ENCODE measurements at regions not wholly inside any gene's neighbourhood (a gene's known extent, or its start where the extent isn't known, plus 50 kb on each side); places are given as distances from the start of the nearest gene placed in this dataset.

DNA sequence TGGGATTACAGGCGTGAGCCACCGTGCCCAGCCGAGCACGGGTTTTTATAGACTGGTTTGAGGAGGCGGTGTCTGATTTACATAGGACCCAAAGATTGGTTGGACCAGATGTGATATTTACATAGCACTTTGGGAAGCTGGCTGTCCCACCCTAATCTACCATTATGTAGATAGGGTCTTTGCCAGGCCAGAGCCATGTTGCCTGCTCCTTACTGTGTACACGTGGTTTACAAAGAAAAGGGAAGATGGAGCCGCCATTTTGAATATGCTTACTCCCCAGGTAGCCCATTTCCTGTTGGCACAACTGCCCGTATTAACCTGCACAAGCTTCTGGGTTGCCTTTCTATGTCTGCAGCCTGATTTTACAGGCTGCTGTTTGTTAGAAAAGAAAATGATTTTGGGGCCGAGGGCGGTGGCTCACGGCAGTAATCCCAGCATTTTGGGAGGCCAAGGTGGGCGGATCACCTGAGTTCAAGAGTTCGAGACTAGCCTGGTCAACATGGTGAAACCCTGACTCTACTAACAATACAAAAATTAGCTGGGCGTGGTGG, 89.9 kb upstream of the EEF2KMT start:
- H2AFZ ChIP-seq (ENCODE audit: low read depth, low read length), result no peak overlapping the region
- no peak for TF ChIP-seq EZH2phosphoT487 (IDR thresholded peaks at IDR 0.05; ENCODE audit: low read depth)
- TF ChIP-seq, protein P1, sequence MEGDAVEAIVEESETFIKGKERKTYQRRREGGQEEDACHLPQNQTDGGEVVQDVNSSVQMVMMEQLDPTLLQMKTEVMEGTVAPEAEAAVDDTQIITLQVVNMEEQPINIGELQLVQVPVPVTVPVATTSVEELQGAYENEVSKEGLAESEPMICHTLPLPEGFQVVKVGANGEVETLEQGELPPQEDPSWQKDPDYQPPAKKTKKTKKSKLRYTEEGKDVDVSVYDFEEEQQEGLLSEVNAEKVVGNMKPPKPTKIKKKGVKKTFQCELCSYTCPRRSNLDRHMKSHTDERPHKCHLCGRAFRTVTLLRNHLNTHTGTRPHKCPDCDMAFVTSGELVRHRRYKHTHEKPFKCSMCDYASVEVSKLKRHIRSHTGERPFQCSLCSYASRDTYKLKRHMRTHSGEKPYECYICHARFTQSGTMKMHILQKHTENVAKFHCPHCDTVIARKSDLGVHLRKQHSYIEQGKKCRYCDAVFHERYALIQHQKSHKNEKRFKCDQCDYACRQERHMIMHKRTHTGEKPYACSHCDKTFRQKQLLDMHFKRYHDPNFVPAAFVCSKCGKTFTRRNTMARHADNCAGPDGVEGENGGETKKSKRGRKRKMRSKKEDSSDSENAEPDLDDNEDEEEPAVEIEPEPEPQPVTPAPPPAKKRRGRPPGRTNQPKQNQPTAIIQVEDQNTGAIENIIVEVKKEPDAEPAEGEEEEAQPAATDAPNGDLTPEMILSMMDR (IDR thresholded peaks at IDR 0.05; ENCODE audit: low read depth, low read length), result no peak

DNA sequence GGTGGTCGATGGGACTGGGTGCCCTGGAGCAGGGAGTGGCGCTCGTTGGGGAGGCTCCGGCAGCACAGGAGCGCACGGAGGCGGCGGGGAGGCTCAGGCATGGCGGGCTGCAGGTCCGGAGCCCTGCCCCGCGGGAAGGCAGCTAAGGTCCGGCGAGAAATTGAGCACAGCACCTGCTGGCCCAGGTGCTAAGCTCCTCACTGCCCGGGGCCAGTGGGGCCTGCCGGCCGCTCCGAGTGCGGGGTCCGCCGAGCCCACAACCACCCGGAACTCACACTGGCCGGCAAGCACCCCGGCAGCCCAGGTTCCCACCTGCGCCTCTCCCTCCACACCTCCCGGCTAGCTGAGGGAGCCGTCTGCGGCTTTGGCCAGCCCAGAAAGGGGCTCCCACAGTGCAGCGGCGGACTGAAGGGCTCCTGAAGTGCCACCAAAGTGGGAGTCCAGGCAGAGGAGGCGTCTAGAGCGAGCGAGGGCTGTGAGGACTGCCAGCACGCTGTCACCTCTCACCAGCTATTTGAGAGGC, 88.8 kb upstream of the EEF2KMT start:
- TF ChIP-seq EZH2phosphoT487 (IDR thresholded peaks at IDR 0.05; ENCODE audit: low read depth), result no peak
- TF ChIP-seq, protein P1 (IDR thresholded peaks at IDR 0.05; ENCODE audit: low read depth, low read length), result no peak

More for the DNA sequence above, 89.9 kb upstream of the EEF2KMT start:
- Histone ChIP-seq H3K27ac (ENCODE audit: low read length) (no peak overlapping the region), H3K4me1 (ENCODE audit: low read length) (no peaks in the 10 kb centered on the region), H3K79me2 (ENCODE audit: low read length) (no peaks in the 10 kb centered on the region), H3K36me3 (replicated peaks; ENCODE audit: low read depth, low read length) (no peaks in the 10 kb centered on the region), H3K4me2 (ENCODE audit: low read length) (no peak overlapping the region), H3K27me3 (ENCODE audit: low read depth, low read length) (no peaks in the 10 kb centered on the region; the same call in 1 of the 2 replicates), H3K9ac (ENCODE audit: low read length) (no peak overlapping the region), H3K9me3 (ENCODE audit: insufficient read depth, low read length) (no peaks in the 10 kb centered on the region), H3K4me3 (ENCODE audit: low read length) (no peak overlapping the region), H4K20me1 (ENCODE audit: insufficient read depth, low read length) (no peaks in the 10 kb centered on the region)

DNA sequence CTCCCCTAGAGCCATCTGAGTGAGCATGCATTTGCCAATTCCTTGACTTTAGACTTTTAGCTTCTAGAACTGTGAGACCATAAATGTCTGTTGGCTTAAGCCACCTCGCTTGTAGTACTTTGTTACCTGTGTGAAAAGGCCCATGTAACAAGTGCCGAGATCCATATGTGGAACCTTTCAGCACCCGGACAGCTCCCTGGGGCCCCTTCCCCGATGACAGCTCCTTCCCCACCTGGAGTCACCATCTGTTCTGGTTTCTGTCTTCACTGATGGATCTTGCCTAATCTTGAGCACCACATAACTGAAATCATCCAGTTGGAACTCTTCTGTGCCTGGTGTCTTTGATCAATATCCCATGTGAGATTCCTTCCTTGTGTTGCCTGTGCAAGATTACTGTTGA, 78.9 kb upstream of the EEF2KMT start:
- Histone ChIP-seq H3K27ac (ENCODE audit: low read length) (no peak overlapping the region), H4K20me1 (ENCODE audit: insufficient read depth, low read length) (no peaks in the 10 kb centered on the region), H2AFZ (ENCODE audit: low read depth, low read length) (no peak overlapping the region), H3K27me3 (ENCODE audit: low read depth, low read length) (no peaks in the 10 kb centered on the region), H3K4me3 (ENCODE audit: low read length) (no peak overlapping the region), H3K4me1 (ENCODE audit: low read length) (no peaks in the 10 kb centered on the region), H3K4me2 (ENCODE audit: low read length) (no peak overlapping the region), H3K36me3 (replicated peaks; ENCODE audit: low read depth, low read length) (no peaks in the 10 kb centered on the region), H3K79me2 (ENCODE audit: low read length) (no peaks in the 10 kb centered on the region), H3K9ac (ENCODE audit: low read length) (no peak overlapping the region), H3K9me3 (ENCODE audit: insufficient read depth, low read length) (no peaks in the 10 kb centered on the region)
- TF ChIP-seq EZH2phosphoT487 (IDR thresholded peaks at IDR 0.05; ENCODE audit: low read depth), result no peak
- TF ChIP-seq, protein P1 (IDR thresholded peaks at IDR 0.05; ENCODE audit: low read depth, low read length), result no peak

More for the DNA sequence above, 88.8 kb upstream of the EEF2KMT start:
- Histone ChIP-seq H2AFZ (ENCODE audit: low read depth, low read length) (no peak overlapping the region), H3K9me3 (ENCODE audit: insufficient read depth, low read length) (no peaks in the 10 kb centered on the region), H3K4me2 (ENCODE audit: low read length) (no peak overlapping the region), H4K20me1 (ENCODE audit: insufficient read depth, low read length) (no peaks in the 10 kb centered on the region), H3K79me2 (ENCODE audit: low read length) (no peaks in the 10 kb centered on the region), H3K4me1 (ENCODE audit: low read length) (no peaks in the 10 kb centered on the region), H3K36me3 (replicated peaks; ENCODE audit: low read depth, low read length) (no peaks in the 10 kb centered on the region), H3K27me3 (ENCODE audit: low read depth, low read length) (no peaks in the 10 kb centered on the region; the same call in 1 of the 2 replicates), H3K9ac (ENCODE audit: low read length) (no peak overlapping the region), H3K27ac (ENCODE audit: low read length) (no peak overlapping the region), H3K4me3 (ENCODE audit: low read length) (no peak overlapping the region)

DNA sequence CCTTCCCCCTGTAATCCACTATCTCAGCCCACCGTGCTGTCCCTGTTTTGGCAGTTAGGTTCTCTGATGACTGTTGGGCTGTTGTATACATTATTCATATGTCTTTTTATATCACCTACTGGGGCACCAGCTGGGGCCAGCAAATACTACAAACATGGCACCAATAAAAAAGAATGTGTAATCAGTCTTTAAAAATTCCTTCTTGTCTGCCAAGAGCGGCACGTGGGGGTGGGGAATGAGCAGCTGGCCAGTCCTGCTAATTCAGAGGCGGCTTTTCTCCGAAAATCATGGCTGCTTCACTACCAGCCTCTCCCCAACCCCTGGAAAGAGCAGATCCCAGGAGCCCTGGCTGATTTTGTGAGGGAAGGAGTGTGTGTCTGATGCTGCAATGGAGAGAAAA, 77.7 kb upstream of the EEF2KMT start:
- no peaks in the 10 kb centered on the region for H4K20me1 ChIP-seq (ENCODE audit: insufficient read depth, low read length)
- H2AFZ ChIP-seq (ENCODE audit: low read depth, low read length), result no peak overlapping the region
- no peaks in the 10 kb centered on the region for H3K36me3 ChIP-seq (replicated peaks; ENCODE audit: low read depth, low read length)
- no peak overlapping the region for H3K9ac ChIP-seq (ENCODE audit: low read length)
- 0 out of 2 replicates have a peak, but pooled peaks cover 3% of the 10 kb centered on the region for H3K27me3 ChIP-seq (ENCODE audit: low read depth, low read length)
- no peaks in the 10 kb centered on the region for H3K4me1 ChIP-seq (ENCODE audit: low read length)
- no peaks in the 10 kb centered on the region for H3K79me2 ChIP-seq (ENCODE audit: low read length)
- no peak overlapping the region for H3K4me2 ChIP-seq (ENCODE audit: low read length)
- TF ChIP-seq, protein P1 (IDR thresholded peaks at IDR 0.05; ENCODE audit: low read depth, low read length), result no peak
- TF ChIP-seq EZH2phosphoT487 (IDR thresholded peaks at IDR 0.05; ENCODE audit: low read depth), result no peak
- H3K27ac ChIP-seq (ENCODE audit: low read length), result no peak overlapping the region
- no peaks in the 10 kb centered on the region for H3K9me3 ChIP-seq (ENCODE audit: insufficient read depth, low read length)
- no peak overlapping the region for H3K4me3 ChIP-seq (ENCODE audit: low read length)
